IMR-90 (cell line): ENCODE measurements at regions not wholly inside any gene's neighbourhood (a gene's known extent, or its start where the extent isn't known, plus 50 kb on each side); places are given as distances from the start of the nearest gene placed in this dataset.

Source experiments
- ATAC-seq: fragments of 200-7000 bp; cut with Tn5 transposase; 2 replicates; pipeline ENCODE4 v1.9.1; 2020; ENCODE audit warnings: low read depth, mild to moderate bottlenecking, moderate library complexity
- BruUV-seq: library from RNA; stranded (reverse); fragments of 400-500 nt; replicated peaks from 2 replicates; lab custom pipeline; 2021; lab: Mats Ljungman, UMichigan
- CTCF ChIA-PET: fragments of 300-600 bp; formaldehyde crosslinking; extraction: SDS; loops from one replicate; lab custom pipeline; 2021; ENCODE audit warnings: antibody characterized with exemption; lab: Yijun Ruan, JAX
- POLR2A ChIA-PET: fragments of 300-600 bp; sonication (Branson Sonifier 250); formaldehyde crosslinking; loops from one replicate; lab custom pipeline; 2022; ENCODE audit warnings: antibody characterized with exemption; ENCODE audit not compliant: unreplicated experiment; lab: Charles Lee
- DNase-seq: peaks from one replicate; pipeline ENCODE4 v3.0.0; 2013
- H2AFZ ChIP-seq: replicated peaks from 2 replicates; pipeline ENCODE3; 2013; ENCODE audit warnings: low read length, mild to moderate bottlenecking; ENCODE audit not compliant: poor library complexity
- H2AK5ac ChIP-seq: 2 replicates; pipeline ENCODE4 v1.6.1; 2013; ENCODE audit warnings: low read depth, low read length, inconsistent platforms
- H2AK9ac ChIP-seq: replicated peaks from 2 replicates; pipeline ENCODE3; 2013; ENCODE audit warnings: mild to moderate bottlenecking, low read depth, low read length, moderate library complexity; ENCODE audit not compliant: poor library complexity
- H2BK120ac ChIP-seq: 2 replicates; pipeline ENCODE4 v1.6.1; 2013; ENCODE audit warnings: low read depth, low read length, inconsistent platforms
- H2BK15ac ChIP-seq: 3 replicates; pipeline ENCODE4 v1.6.1; 2013; ENCODE audit warnings: low read depth, low read length, inconsistent platforms
- H2BK20ac ChIP-seq: 2 replicates; pipeline ENCODE4 v1.6.1; 2013; ENCODE audit warnings: low read depth, mild to moderate bottlenecking, inconsistent platforms, low read length, moderate library complexity
- H2BK5ac ChIP-seq: 2 replicates; pipeline ENCODE4 v1.6.1; 2013; ENCODE audit warnings: mild to moderate bottlenecking, low read depth, low read length, inconsistent platforms; ENCODE audit not compliant: poor library complexity, severe bottlenecking
- H3K14ac ChIP-seq: replicated peaks from 2 replicates; pipeline ENCODE4 v1.6.1; 2013; ENCODE audit warnings: low read depth, low read length, inconsistent platforms
- H3K18ac ChIP-seq: 2 replicates; pipeline ENCODE4 v1.6.1; 2013; ENCODE audit warnings: low read depth, low read length, control low read depth
- H3K23ac ChIP-seq: 2 replicates; pipeline ENCODE4 v1.6.1; 2013; ENCODE audit warnings: low read depth, low read length, inconsistent platforms
- H3K27ac ChIP-seq: 2 replicates; pipeline ENCODE4 v1.5.1; 2013; ENCODE audit warnings: mild to moderate bottlenecking, control low read depth, low read length; ENCODE audit not compliant: insufficient read depth
- H3K27me3 ChIP-seq: 2 replicates; pipeline ENCODE4 v1.6.1; 2013; ENCODE audit warnings: low read length; ENCODE audit not compliant: control insufficient read depth, insufficient read depth
- H3K36me3 ChIP-seq: 2 replicates; pipeline ENCODE4 v1.6.1; 2013; ENCODE audit warnings: low read length, mixed read lengths; ENCODE audit not compliant: control insufficient read depth, insufficient read depth
- H3K4ac ChIP-seq: 2 replicates; pipeline ENCODE4 v1.6.1; 2013; ENCODE audit warnings: low read depth, low read length, inconsistent platforms
- H3K4me1 ChIP-seq: 2 replicates; pipeline ENCODE4 v1.6.1; 2013; ENCODE audit warnings: low read length, mixed read lengths; ENCODE audit not compliant: control insufficient read depth, insufficient read depth
- H3K4me2 ChIP-seq: 2 replicates; pipeline ENCODE4 v1.6.1; 2013; ENCODE audit warnings: low read depth, mild to moderate bottlenecking, control low read depth, low read length, moderate library complexity
- H3K4me3 ChIP-seq: 2 replicates; pipeline ENCODE4 v1.5.1; 2013; ENCODE audit warnings: low read depth, mild to moderate bottlenecking, control low read depth, low read length, moderate library complexity; ENCODE audit not compliant: insufficient read depth
- H3K56ac ChIP-seq: 2 replicates; pipeline ENCODE4 v1.6.1; 2013; ENCODE audit warnings: low read length, inconsistent platforms; ENCODE audit not compliant: insufficient read depth; ENCODE audit errors: extremely low read depth
- H3K79me1 ChIP-seq, 2 experiments: 2 replicates each; pipeline ENCODE4 v1.6.1; 2013; ENCODE audit warnings: low read length in 2 of 2, inconsistent platforms in 1 of 2, low read depth in 1 of 2
- H3K9ac ChIP-seq: 2 replicates; pipeline ENCODE4 v1.6.1; 2013; ENCODE audit warnings: low read depth, low read length, control low read depth
- H3K9me1 ChIP-seq: 2 replicates; pipeline ENCODE4 v1.6.1; 2013; ENCODE audit warnings: low read length, inconsistent platforms; ENCODE audit not compliant: insufficient read depth
- H3K9me3 ChIP-seq: 2 replicates; pipeline ENCODE4 v1.6.1; 2013; ENCODE audit warnings: low read length; ENCODE audit not compliant: control insufficient read depth, insufficient read depth
- H4K20me1 ChIP-seq: 2 replicates; pipeline ENCODE4 v1.6.1; 2013; ENCODE audit warnings: low read length, inconsistent platforms; ENCODE audit not compliant: insufficient read depth
- H4K5ac ChIP-seq: 2 replicates; pipeline ENCODE4 v1.6.1; 2013; ENCODE audit warnings: mild to moderate bottlenecking, low read depth, low read length, control low read depth
- H4K8ac ChIP-seq, 2 experiments: 2 replicates each; pipeline ENCODE4 v1.6.1; 2013; ENCODE audit warnings: low read depth in 2 of 2, low read length in 2 of 2, control low read depth in 1 of 2, inconsistent platforms in 1 of 2
- H4K91ac ChIP-seq: 2 replicates; pipeline ENCODE4 v1.6.1; 2013; ENCODE audit warnings: low read depth, low read length, inconsistent platforms; ENCODE audit not compliant: insufficient read depth
- BHLHE40 ChIP-seq: fragments of 150-350 bp; IDR thresholded peaks from 2 replicates; pipeline ENCODE4 v1.6.1; 2016; ENCODE audit warnings: mild to moderate bottlenecking, low read depth, low read length
- CEBPB ChIP-seq: IDR thresholded peaks from 2 replicates; pipeline ENCODE4 v1.6.1; 2012; ENCODE audit warnings: low read depth, low read length, improper control_type of control experiment
- CHD1 ChIP-seq: IDR thresholded peaks from 2 replicates; pipeline ENCODE4 v1.6.1; 2012; ENCODE audit warnings: low read depth, low read length, improper control_type of control experiment
- CTCF ChIP-seq: conservative IDR thresholded peaks from 2 replicates; pipeline ENCODE4 v1.5.1; 2012; ENCODE audit warnings: mild to moderate bottlenecking, low read depth, low read length, improper control_type of control experiment
- ELK1 ChIP-seq: fragments of 150-350 bp; IDR thresholded peaks from 2 replicates; pipeline ENCODE4 v1.6.1; 2016; ENCODE audit warnings: low read depth, mild to moderate bottlenecking, low read length, moderate library complexity, borderline replicate concordance
- FOS ChIP-seq: fragments of 150-350 bp; IDR thresholded peaks from 2 replicates; pipeline ENCODE4 v1.6.1; 2016; ENCODE audit warnings: low read depth, low read length
- MAFK ChIP-seq: IDR thresholded peaks from 2 replicates; pipeline ENCODE4 v1.6.1; 2012; ENCODE audit warnings: low read depth, low read length, improper control_type of control experiment
- MAZ ChIP-seq: IDR thresholded peaks from 2 replicates; pipeline ENCODE4 v1.6.1; 2012; ENCODE audit warnings: low read depth, mild to moderate bottlenecking, low read length, improper control_type of control experiment, moderate library complexity, borderline replicate concordance
- MXI1 ChIP-seq: IDR thresholded peaks from 2 replicates; pipeline ENCODE4 v1.6.1; 2012; ENCODE audit warnings: low read depth, mild to moderate bottlenecking, low read length, moderate library complexity, borderline replicate concordance
- NFE2L2 ChIP-seq: fragments of 150-350 bp; IDR thresholded peaks from 2 replicates; pipeline ENCODE4 v1.6.1; 2016; ENCODE audit warnings: low read depth, mild to moderate bottlenecking, low read length
- POLR2A ChIP-seq: IDR thresholded peaks from 2 replicates; pipeline ENCODE4 v1.6.1; 2012; ENCODE audit warnings: mild to moderate bottlenecking, low read depth, low read length
- RAD21 ChIP-seq: IDR thresholded peaks from 2 replicates; pipeline ENCODE4 v1.6.1; 2012; ENCODE audit warnings: low read length, improper control_type of control experiment
- RCOR1 ChIP-seq: IDR thresholded peaks from 2 replicates; pipeline ENCODE4 v1.6.1; 2012; ENCODE audit warnings: mild to moderate bottlenecking, low read length, improper control_type of control experiment; ENCODE audit not compliant: insufficient replicate concordance
- RFX5 ChIP-seq: IDR thresholded peaks from 2 replicates; pipeline ENCODE4 v1.8.0; 2012; ENCODE audit warnings: low read depth, mild to moderate bottlenecking, low read length, moderate library complexity
- SMC3 ChIP-seq: fragments of 150-350 bp; IDR thresholded peaks from 2 replicates; pipeline ENCODE4 v1.6.1; 2016; ENCODE audit warnings: low read depth, mild to moderate bottlenecking, antibody characterized with exemption, low read length, moderate library complexity
- USF2 ChIP-seq: fragments of 150-350 bp; IDR thresholded peaks from 2 replicates; pipeline ENCODE4 v1.6.1; 2017; ENCODE audit warnings: mild to moderate bottlenecking, antibody characterized with exemption, low read length, low read depth
- WGBS, 2 experiments: methylation state at CpG; one replicate each; pipeline versions ENCODE4 v1.1.5 to v1.1.7; 2013; ENCODE audit warnings: missing lambda C conversion rate in 2 of 2; ENCODE audit not compliant: insufficient read length in 1 of 2; ENCODE audit errors: extremely low coverage in 2 of 2; 5-methylcytosine and 5-hydroxymethylcytosine counted together
- dilution Hi-C: fragments of 300-500 bp; cut with HindIII; formaldehyde crosslinking; loops from one replicate; pipeline ENCODE4 v1.14.3; 2018; ENCODE audit warnings: low sequenced_read_pairs; ENCODE audit not compliant: unreplicated experiment
- in situ Hi-C: fragments of 300-500 bp; cut with MboI; formaldehyde crosslinking; loops from 3 replicates; pipeline ENCODE4 v1.14.3; 2019; ENCODE audit warnings: low sequenced_read_pairs, inconsistent platforms, mixed read lengths
- intact Hi-C: fragments of 100-400 bp; cut with micrococcal nuclease; formaldehyde crosslinking; loops from 2 replicates; pipeline ENCODE4 v1.10.0; 2022

GRCh38 chr5:164091836-164092235 is 586.4 kb downstream of the MAT2B start:
- no peak overlapping the region for H2BK20ac ChIP-seq
- TF ChIP-seq RAD21 (no peak), BHLHE40 (no peak), MXI1 (no peak), CTCF (no peak), RFX5 (no peak), NFE2L2 (no peak), CHD1 (no peak), MAFK (no peak), CEBPB (no peak), ELK1 (no peak), MAZ (no peak), POLR2A (no peak), FOS (no peak), SMC3 (no peak), USF2 (no peak), RCOR1 (no peak)
- no peak overlapping the region for H4K5ac ChIP-seq
- intact Hi-C loops = no loop called here
- H2BK5ac ChIP-seq = no peak overlapping the region
- no peak overlapping the region for H3K4me2 ChIP-seq
- H4K91ac ChIP-seq = no peak overlapping the region
- ATAC-seq (no peak), DNase-seq (no peak)
- no peak overlapping the region for H2AK5ac ChIP-seq
- no peaks in the 10 kb centered on the region for H3K36me3 ChIP-seq
- no peak overlapping the region for H3K4me3 ChIP-seq
- no peaks in the 10 kb centered on the region for H3K9me1 ChIP-seq
- H3K14ac ChIP-seq = no peak overlapping the region
- H2AK9ac ChIP-seq = no peak overlapping the region
- dilution Hi-C loops = no loop called here
- ChIA-PET POLR2A (no interaction called here), CTCF (interaction anchor here (0.9 kb wide), 1 partner anchor 22 kb away, joined by 3 read pairs; no protein-coding TSS in a partner anchor)
- H3K79me1 ChIP-seq = no peaks in the 10 kb centered on the region
- H3K56ac ChIP-seq = no peak overlapping the region
- no TSS peak for BruUV-seq
- in situ Hi-C loops = no loop called here
- H2BK15ac ChIP-seq = no peak overlapping the region
- no peaks in the 10 kb centered on the region for H3K27me3 ChIP-seq
- H2AFZ ChIP-seq = no peak overlapping the region
- H3K9ac ChIP-seq = no peak overlapping the region
- no peaks in the 10 kb centered on the region for H3K9me3 ChIP-seq
- no peak overlapping the region for H4K8ac ChIP-seq
- no peak overlapping the region for H2BK120ac ChIP-seq
- no peaks in the 10 kb centered on the region for H3K4me1 ChIP-seq
- H3K27ac ChIP-seq = no peak overlapping the region
- no peak overlapping the region for H3K23ac ChIP-seq
- H4K20me1 ChIP-seq = no peaks in the 10 kb centered on the region
- 80% methylated on average over 1 of the region's 2 CpGs; no CpG with 5 or more reads in 1 of the 2 experiments for WGBS, 2 experiments
- H3K4ac ChIP-seq = no peak overlapping the region
- H3K18ac ChIP-seq = no peak overlapping the region
